Type B pancreatic cell (in vitro differentiated cells): ENCODE measurements at regions not wholly inside any gene's neighbourhood (a gene's known extent, or its start where the extent isn't known, plus 50 kb on each side); places are given as distances from the start of the nearest gene placed in this dataset.
"Not testable (repeated sequence)": the region's sequence is repeated elsewhere in the genome, so short reads cannot be mapped to it uniquely, and the experiment has no call there.

Experiments
- DNase-seq: peaks from one replicate; pipeline ENCODE4 v3.0.0; 2021; ENCODE audit warnings: mixed read lengths; ENCODE audit not compliant: unreplicated experiment; ENCODE audit errors: extremely low spot score
- H3K27ac Mint-ChIP-seq: 2 replicates; pipeline ENCODE4 v1.8.0; 2021; ENCODE audit warnings: mild to moderate bottlenecking, mixed read lengths
- H3K27me3 Mint-ChIP-seq: 2 replicates; pipeline ENCODE4 v1.8.0; 2021; ENCODE audit warnings: mixed read lengths
- H3K36me3 Mint-ChIP-seq: 2 replicates; pipeline ENCODE4 v1.8.0; 2021; ENCODE audit warnings: mixed read lengths
- H3K4me1 Mint-ChIP-seq: one replicate; pipeline ENCODE4 v1.8.0; 2021; ENCODE audit warnings: mixed read lengths; ENCODE audit not compliant: unreplicated experiment
- H3K4me3 Mint-ChIP-seq: 2 replicates; pipeline ENCODE4 v1.8.0; 2021; ENCODE audit warnings: mild to moderate bottlenecking, mixed read lengths
- H3K9me3 Mint-ChIP-seq: 2 replicates; pipeline ENCODE4 v1.8.0; 2021; ENCODE audit warnings: mixed read lengths

GRCh38 chr4:118447397-118447796 is 94.6 kb upstream of the PRSS12 start:
- not testable (repeated sequence) for H3K4me3 Mint-ChIP-seq, H3K27me3 Mint-ChIP-seq

GRCh38 chr4:118454857-118455256 is 102.1 kb upstream of the PRSS12 start:
- H3K4me3 Mint-ChIP-seq, H3K27ac Mint-ChIP-seq, DNase-seq, H3K9me3 Mint-ChIP-seq, H3K27me3 Mint-ChIP-seq, H3K4me1 Mint-ChIP-seq, H3K36me3 Mint-ChIP-seq: not testable (repeated sequence)

More at GRCh38 chr4:118447397-118447796, 94.6 kb upstream of the PRSS12 start:
- not testable (repeated sequence) for H3K9me3 Mint-ChIP-seq, H3K36me3 Mint-ChIP-seq, DNase-seq, H3K27ac Mint-ChIP-seq, H3K4me1 Mint-ChIP-seq

GRCh38 chr4:118461435-118461834 is 108.6 kb upstream of the PRSS12 start:
- not testable (repeated sequence) for H3K27ac Mint-ChIP-seq, H3K4me3 Mint-ChIP-seq

GRCh38 chr4:118465831-118466230 is 113.0 kb upstream of the PRSS12 start:
- H3K4me1 Mint-ChIP-seq, DNase-seq, H3K27ac Mint-ChIP-seq, H3K4me3 Mint-ChIP-seq, H3K27me3 Mint-ChIP-seq, H3K9me3 Mint-ChIP-seq, H3K36me3 Mint-ChIP-seq: not testable (repeated sequence)

More at GRCh38 chr4:118461435-118461834, 108.6 kb upstream of the PRSS12 start:
- H3K4me1 Mint-ChIP-seq, H3K27me3 Mint-ChIP-seq, H3K36me3 Mint-ChIP-seq, H3K9me3 Mint-ChIP-seq, DNase-seq: not testable (repeated sequence)

- H3K36me3 Mint-ChIP-seq, H3K9me3 Mint-ChIP-seq, H3K27me3 Mint-ChIP-seq, H3K4me3 Mint-ChIP-seq, H3K4me1 Mint-ChIP-seq, DNase-seq, H3K27ac Mint-ChIP-seq: not testable (repeated sequence)
Observed at GRCh38 chr4:118474001-118474626, 121.3 kb upstream of the PRSS12 start.

GRCh38 chr4:118474771-118475170 is 122.0 kb upstream of the PRSS12 start:
- not testable (repeated sequence) for H3K4me1 Mint-ChIP-seq, H3K27ac Mint-ChIP-seq, H3K36me3 Mint-ChIP-seq, H3K4me3 Mint-ChIP-seq, H3K9me3 Mint-ChIP-seq, H3K27me3 Mint-ChIP-seq, DNase-seq

GRCh38 chr4:118475901-118476300 is 123.1 kb upstream of the PRSS12 start:
- H3K27ac Mint-ChIP-seq, H3K9me3 Mint-ChIP-seq, DNase-seq, H3K4me1 Mint-ChIP-seq, H3K36me3 Mint-ChIP-seq, H3K27me3 Mint-ChIP-seq, H3K4me3 Mint-ChIP-seq: not testable (repeated sequence)

- not testable (repeated sequence) for H3K36me3 Mint-ChIP-seq, H3K27me3 Mint-ChIP-seq, H3K27ac Mint-ChIP-seq, H3K4me1 Mint-ChIP-seq, H3K4me3 Mint-ChIP-seq, DNase-seq, H3K9me3 Mint-ChIP-seq
Observed at GRCh38 chr4:118477826-118478225, 125.0 kb upstream of the PRSS12 start.

- not testable (repeated sequence) for H3K27me3 Mint-ChIP-seq, H3K9me3 Mint-ChIP-seq
Observed at GRCh38 chr4:118485801-118486314, 133.1 kb upstream of the PRSS12 start.

GRCh38 chr4:118492963-118493362 is 140.2 kb upstream of the PRSS12 start:
- not testable (repeated sequence) for DNase-seq, H3K27ac Mint-ChIP-seq, H3K36me3 Mint-ChIP-seq, H3K27me3 Mint-ChIP-seq, H3K4me3 Mint-ChIP-seq, H3K9me3 Mint-ChIP-seq
- peaks cover 11% of the 10 kb centered on the region for H3K4me1 Mint-ChIP-seq

More at GRCh38 chr4:118485801-118486314, 133.1 kb upstream of the PRSS12 start:
- DNase-seq, H3K4me3 Mint-ChIP-seq, H3K36me3 Mint-ChIP-seq, H3K27ac Mint-ChIP-seq: not testable (repeated sequence)
- peaks cover 11% of the 10 kb centered on the region for H3K4me1 Mint-ChIP-seq

- H3K27ac Mint-ChIP-seq, H3K36me3 Mint-ChIP-seq, H3K27me3 Mint-ChIP-seq, H3K9me3 Mint-ChIP-seq, H3K4me3 Mint-ChIP-seq, DNase-seq: not testable (repeated sequence)
- peaks cover 11% of the 10 kb centered on the region for H3K4me1 Mint-ChIP-seq
Observed at GRCh38 chr4:118494437-118494836, 141.6 kb upstream of the PRSS12 start.

GRCh38 chr4:118502967-118503366 is 150.2 kb upstream of the PRSS12 start:
- H3K27me3 Mint-ChIP-seq = not testable (repeated sequence)

GRCh38 chr4:118504927-118505326 is 152.1 kb upstream of the PRSS12 start:
- H3K4me3 Mint-ChIP-seq, H3K4me1 Mint-ChIP-seq, H3K9me3 Mint-ChIP-seq, DNase-seq, H3K27me3 Mint-ChIP-seq, H3K36me3 Mint-ChIP-seq, H3K27ac Mint-ChIP-seq: not testable (repeated sequence)

More at GRCh38 chr4:118502967-118503366, 150.2 kb upstream of the PRSS12 start:
- DNase-seq, H3K4me3 Mint-ChIP-seq, H3K36me3 Mint-ChIP-seq, H3K4me1 Mint-ChIP-seq, H3K27ac Mint-ChIP-seq, H3K9me3 Mint-ChIP-seq: not testable (repeated sequence)

- not testable (repeated sequence) for H3K27me3 Mint-ChIP-seq, H3K4me1 Mint-ChIP-seq, H3K27ac Mint-ChIP-seq, H3K36me3 Mint-ChIP-seq, DNase-seq, H3K4me3 Mint-ChIP-seq, H3K9me3 Mint-ChIP-seq
Observed at GRCh38 chr4:118505491-118505890, 152.7 kb upstream of the PRSS12 start.

- not testable (repeated sequence) for H3K4me1 Mint-ChIP-seq, H3K4me3 Mint-ChIP-seq, DNase-seq, H3K27ac Mint-ChIP-seq, H3K36me3 Mint-ChIP-seq, H3K9me3 Mint-ChIP-seq, H3K27me3 Mint-ChIP-seq
Observed at GRCh38 chr4:118512870-118513269, 160.1 kb upstream of the PRSS12 start.
